GM12891 (cell line): ENCODE measurements at regions not wholly inside any gene's neighbourhood (a gene's known extent, or its start where the extent isn't known, plus 50 kb on each side); places are given as distances from the start of the nearest gene placed in this dataset.

Experiments
- PAX5 ChIP-seq: IDR thresholded peaks from 2 replicates; pipeline ENCODE4 v1.6.1; 2011; ENCODE audit warnings: low read length, moderate library complexity, mild to moderate bottlenecking; ENCODE audit not compliant: insufficient read depth, severe bottlenecking
- POLR2A ChIP-seq: IDR thresholded peaks from 2 replicates; pipeline ENCODE4 v1.6.1; 2011; ENCODE audit warnings: low read depth, low read length, control low read depth
- POLR2AphosphoS5 ChIP-seq: IDR thresholded peaks from 2 replicates; pipeline ENCODE4 v1.6.1; 2011; ENCODE audit warnings: low read depth, low read length, control low read depth
- TAF1 ChIP-seq: IDR thresholded peaks from 2 replicates; pipeline ENCODE4 v1.6.1; 2011; ENCODE audit warnings: low read depth, low read length, control low read depth

- TF ChIP-seq TAF1 (no peak), POLR2A (no peak), PAX5 (no peak), POLR2AphosphoS5 (no peak)
Measured at GRCh38 chr2:175624211-175624761, 377.8 kb downstream of the LNPK start.
